ENCODE measurements at regions not wholly inside any gene's neighbourhood (a gene's known extent, or its start where the extent isn't known, plus 50 kb on each side); places are given as distances from the start of the nearest gene placed in this dataset.

DNA sequence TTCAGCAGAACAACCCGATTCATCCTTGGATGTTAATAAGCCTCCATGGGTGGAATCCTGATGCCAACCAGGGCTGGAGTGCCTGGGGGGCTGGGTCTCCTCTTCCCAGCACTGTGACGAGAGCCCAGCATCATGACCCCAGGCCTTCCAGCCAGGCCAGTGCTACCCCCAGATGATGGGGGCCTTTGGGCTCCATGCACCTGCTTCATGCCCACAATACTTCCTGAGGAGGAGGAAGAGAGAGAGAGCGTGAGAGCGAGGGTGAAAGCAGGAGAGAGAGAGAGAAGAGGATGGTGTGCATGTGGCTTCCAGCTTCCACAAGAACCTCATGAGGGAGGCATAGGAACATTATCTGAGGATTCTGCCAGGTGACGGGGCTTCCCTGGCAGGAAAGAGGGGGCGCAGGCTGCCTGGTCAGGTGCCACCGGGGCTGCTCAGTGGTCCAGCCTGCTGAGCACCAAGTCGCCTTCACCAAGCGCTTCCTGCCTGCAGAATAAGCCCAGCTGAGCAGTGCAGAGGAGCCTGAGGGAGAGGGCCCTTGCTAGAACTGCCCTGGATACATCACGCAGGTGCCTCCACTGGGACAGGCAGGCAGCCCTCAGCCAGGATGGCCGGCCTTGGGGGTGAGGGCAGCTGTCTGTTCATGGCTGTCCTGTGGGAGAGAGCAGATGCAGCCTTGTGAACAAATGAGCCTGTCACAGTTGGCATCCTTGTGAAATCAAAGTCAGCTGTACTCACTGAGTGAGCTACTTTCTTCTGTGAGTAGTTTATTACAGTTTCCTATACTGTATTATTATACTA lies 243.3 kb upstream of the B3GAT1 start:
- H3K4me3 ChIP-seq, result no peak overlapping the region
- H3F3A ChIP-seq (ENCODE audit: low read depth), result peaks cover 8% of the 10 kb centered on the region
- no peaks in the 10 kb centered on the region for H3K4me1 ChIP-seq
- no peaks in the 10 kb centered on the region for H4K20me1 ChIP-seq (ENCODE audit: low read depth)
- H3K27ac ChIP-seq, result no peak overlapping the region
- Mint-ChIP-seq H3K27ac (no peak overlapping the region), H3K4me3 (no peak overlapping the region), H3K27me3 (ENCODE audit: insufficient read depth, low read depth) (peaks cover 17% of the 10 kb centered on the region), H3K9me3 (peaks cover 10% of the 10 kb centered on the region), H3K36me3 (no peaks in the 10 kb centered on the region), H3K4me1 (peaks cover 20% of the 10 kb centered on the region)
- H3K36me3 ChIP-seq, result no peaks in the 10 kb centered on the region
- no peak for TF ChIP-seq EZH2phosphoT487 (IDR thresholded peaks at IDR 0.05)
- no peak for TF ChIP-seq EZH2 (IDR thresholded peaks at IDR 0.05)
- H3K27me3 ChIP-seq, result no peaks in the 10 kb centered on the region
- H3K79me2 ChIP-seq (ENCODE audit: low read depth), result no peaks in the 10 kb centered on the region
- no peak overlapping the region for H3K4me2 ChIP-seq
- H2AFZ ChIP-seq (replicated peaks), result peak overlapping the region; percentile 2
- H3K9me3 ChIP-seq (ENCODE audit: low read depth), result no peaks in the 10 kb centered on the region
- DNase-seq (ENCODE audit: low spot score), result no peak
- no peak overlapping the region for H3K9ac ChIP-seq

DNA sequence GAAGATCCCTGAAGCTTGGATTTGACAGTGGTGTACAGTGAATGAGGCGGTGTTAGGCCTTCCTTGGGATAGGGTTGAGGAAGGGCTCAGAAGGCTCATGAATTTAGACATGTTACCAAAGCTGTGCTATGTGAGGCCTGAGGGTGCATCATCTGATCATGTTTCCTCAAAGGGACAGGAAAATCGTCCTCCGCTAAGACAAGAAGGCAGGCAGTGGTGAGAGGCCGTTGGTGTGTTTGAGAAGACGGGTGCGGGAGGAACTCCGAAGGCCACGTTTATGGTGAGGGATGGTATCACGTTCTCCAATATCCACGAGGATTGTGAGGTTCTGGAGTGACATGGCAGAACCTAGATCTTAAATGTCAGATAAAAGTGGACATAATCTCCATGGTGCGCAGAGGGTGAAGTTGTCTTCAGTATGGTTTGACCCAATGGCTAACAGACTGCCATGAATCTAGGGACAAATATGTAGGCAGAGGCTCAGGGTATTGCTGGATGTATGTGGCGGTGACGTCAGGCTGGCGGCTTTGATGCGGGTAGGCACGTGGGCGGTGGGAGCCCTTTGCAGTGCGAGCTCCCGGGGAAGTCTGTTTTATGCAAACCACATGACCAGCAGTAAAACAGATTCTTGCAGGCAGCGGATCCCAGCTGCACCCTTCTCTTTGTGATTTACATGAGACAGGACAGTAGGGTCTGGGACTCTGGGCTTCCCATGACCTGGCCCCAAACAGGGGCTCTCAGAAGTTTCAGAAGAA lies 242.3 kb upstream of the B3GAT1 start:
- no peaks in the 10 kb centered on the region for H3K36me3 ChIP-seq
- H3K4me1 ChIP-seq, result no peaks in the 10 kb centered on the region
- Mint-ChIP-seq H3K36me3 (no peaks in the 10 kb centered on the region), H3K4me1 (peaks cover 16% of the 10 kb centered on the region), H3K27me3 (ENCODE audit: insufficient read depth, low read depth) (peaks cover 11% of the 10 kb centered on the region), H3K4me3 (no peak overlapping the region), H3K9me3 (peaks cover 2% of the 10 kb centered on the region), H3K27ac (peak overlapping the region; percentile 90)
- H3K4me3 ChIP-seq, result no peak overlapping the region
- H3K27me3 ChIP-seq, result no peaks in the 10 kb centered on the region
- no peak for DNase-seq (ENCODE audit: low spot score)
- H3F3A ChIP-seq (ENCODE audit: low read depth), result no peaks in the 10 kb centered on the region
- no peak overlapping the region for H3K9ac ChIP-seq
- H4K20me1 ChIP-seq (ENCODE audit: low read depth), result no peaks in the 10 kb centered on the region
- H2AFZ ChIP-seq (replicated peaks), result peak overlapping the region; percentile 2
- no peaks in the 10 kb centered on the region for H3K9me3 ChIP-seq (ENCODE audit: low read depth)
- no peak overlapping the region for H3K4me2 ChIP-seq
- H3K79me2 ChIP-seq (ENCODE audit: low read depth), result no peaks in the 10 kb centered on the region
- no peak overlapping the region for H3K27ac ChIP-seq
- TF ChIP-seq EZH2phosphoT487 (IDR thresholded peaks at IDR 0.05), result no peak
- TF ChIP-seq, protein P1, sequence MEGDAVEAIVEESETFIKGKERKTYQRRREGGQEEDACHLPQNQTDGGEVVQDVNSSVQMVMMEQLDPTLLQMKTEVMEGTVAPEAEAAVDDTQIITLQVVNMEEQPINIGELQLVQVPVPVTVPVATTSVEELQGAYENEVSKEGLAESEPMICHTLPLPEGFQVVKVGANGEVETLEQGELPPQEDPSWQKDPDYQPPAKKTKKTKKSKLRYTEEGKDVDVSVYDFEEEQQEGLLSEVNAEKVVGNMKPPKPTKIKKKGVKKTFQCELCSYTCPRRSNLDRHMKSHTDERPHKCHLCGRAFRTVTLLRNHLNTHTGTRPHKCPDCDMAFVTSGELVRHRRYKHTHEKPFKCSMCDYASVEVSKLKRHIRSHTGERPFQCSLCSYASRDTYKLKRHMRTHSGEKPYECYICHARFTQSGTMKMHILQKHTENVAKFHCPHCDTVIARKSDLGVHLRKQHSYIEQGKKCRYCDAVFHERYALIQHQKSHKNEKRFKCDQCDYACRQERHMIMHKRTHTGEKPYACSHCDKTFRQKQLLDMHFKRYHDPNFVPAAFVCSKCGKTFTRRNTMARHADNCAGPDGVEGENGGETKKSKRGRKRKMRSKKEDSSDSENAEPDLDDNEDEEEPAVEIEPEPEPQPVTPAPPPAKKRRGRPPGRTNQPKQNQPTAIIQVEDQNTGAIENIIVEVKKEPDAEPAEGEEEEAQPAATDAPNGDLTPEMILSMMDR (IDR thresholded peaks at IDR 0.05), result no peak
- TF ChIP-seq EZH2 (IDR thresholded peaks at IDR 0.05), result no peak

DNA sequence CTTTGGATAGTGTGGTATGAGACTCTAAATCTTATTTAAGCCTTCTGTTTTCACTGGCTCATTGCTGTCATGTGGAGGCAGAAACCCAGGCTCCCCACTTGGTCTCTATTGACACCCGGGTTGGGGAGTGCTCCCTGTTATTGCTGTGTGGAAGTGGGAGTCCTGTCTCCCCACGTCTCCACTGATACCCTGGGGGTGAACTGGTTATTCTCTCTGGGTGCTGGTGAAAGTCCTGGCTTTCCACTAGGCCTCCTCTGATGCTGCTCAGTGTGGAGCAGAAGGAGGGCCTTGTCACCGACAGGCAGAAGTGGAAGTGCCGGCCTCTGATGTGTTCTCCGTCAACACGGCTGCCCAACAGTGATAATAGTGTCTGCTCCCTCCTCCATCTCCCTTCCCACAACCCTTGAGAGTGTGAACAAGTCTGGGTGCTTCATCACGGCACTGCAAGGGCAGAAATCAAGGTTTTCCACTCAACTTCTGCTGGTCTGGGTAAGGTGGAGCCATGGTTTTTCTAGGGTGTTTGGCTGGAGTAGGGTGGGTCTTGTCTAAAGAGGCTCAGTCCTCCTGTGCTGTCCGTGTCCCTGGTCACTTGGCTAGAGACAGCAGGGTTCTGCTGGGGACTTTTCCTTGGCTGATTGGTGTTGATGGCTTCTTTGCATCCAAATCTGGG lies 240.7 kb upstream of the B3GAT1 start:
- Mint-ChIP-seq H3K36me3 (no peaks in the 10 kb centered on the region), H3K27ac (no peak overlapping the region), H3K9me3 (no peaks in the 10 kb centered on the region), H3K4me3 (no peak overlapping the region), H3K27me3 (ENCODE audit: insufficient read depth, low read depth) (peaks cover 9% of the 10 kb centered on the region), H3K4me1 (peaks cover 16% of the 10 kb centered on the region)
- TF ChIP-seq EZH2 (IDR thresholded peaks at IDR 0.05), result no peak
- TF ChIP-seq, protein P1 (IDR thresholded peaks at IDR 0.05), result no peak
- TF ChIP-seq EZH2phosphoT487 (IDR thresholded peaks at IDR 0.05), result no peak
- Histone ChIP-seq H3K79me2 (ENCODE audit: low read depth) (no peaks in the 10 kb centered on the region), H3F3A (ENCODE audit: low read depth) (no peaks in the 10 kb centered on the region), H3K27ac (no peak overlapping the region), H3K4me2 (no peak overlapping the region), H3K9me3 (ENCODE audit: low read depth) (no peaks in the 10 kb centered on the region), H3K9ac (no peak overlapping the region), H2AFZ (replicated peaks) (no peak overlapping the region), H3K27me3 (no peaks in the 10 kb centered on the region), H3K4me3 (no peak overlapping the region), H3K36me3 (no peaks in the 10 kb centered on the region), H4K20me1 (ENCODE audit: low read depth) (no peaks in the 10 kb centered on the region), H3K4me1 (no peaks in the 10 kb centered on the region)
- no peak for DNase-seq (ENCODE audit: low spot score)
